ACC112 (cell line): ENCODE measurements at regions not wholly inside any gene's neighbourhood (a gene's known extent, or its start where the extent isn't known, plus 50 kb on each side); places are given as distances from the start of the nearest gene placed in this dataset.

Source experiments
- H2AFZ ChIP-seq: fragments of 200-600 bp; sonication (generic); one replicate; pipeline ENCODE4 v1.6.0; 2017; ENCODE audit warnings: antibody characterized with exemption, low read length; ENCODE audit not compliant: unreplicated experiment
- H3K27ac ChIP-seq: fragments of 200-600 bp; sonication (generic); 2 replicates; pipeline ENCODE4 v1.5.1; 2014; ENCODE audit warnings: low read depth, mild to moderate bottlenecking, antibody characterized with exemption, low read length, moderate library complexity
- H3K27me3 ChIP-seq: fragments of 200-600 bp; sonication (generic); 2 replicates; pipeline ENCODE4 v1.6.1; 2014; ENCODE audit warnings: mild to moderate bottlenecking, antibody characterized with exemption, low read length, moderate library complexity, mixed read lengths; ENCODE audit not compliant: insufficient read depth
- H3K36me3 ChIP-seq: fragments of 200-600 bp; sonication (generic); 2 replicates; pipeline ENCODE4 v1.6.1; 2016; ENCODE audit warnings: mild to moderate bottlenecking, antibody characterized with exemption, low read length, moderate library complexity, mixed read lengths; ENCODE audit not compliant: insufficient read depth
- H3K4me1 ChIP-seq: fragments of 200-600 bp; sonication (generic); one replicate; pipeline ENCODE4 v1.6.1; 2016; ENCODE audit warnings: low read length, mixed read lengths; ENCODE audit not compliant: insufficient read depth, unreplicated experiment, control insufficient read depth
- H3K4me3 ChIP-seq: fragments of 200-600 bp; sonication (generic); 2 replicates; pipeline ENCODE4 v1.5.1; 2014; ENCODE audit warnings: mild to moderate bottlenecking, low read depth, low read length
- H3K79me2 ChIP-seq: fragments of 200-600 bp; sonication (generic); one replicate; pipeline ENCODE4 v1.6.0; 2016; ENCODE audit warnings: low read length; ENCODE audit not compliant: control insufficient read depth, unreplicated experiment, insufficient read depth

GRCh38 chr3:31075471-31075870 lies 181.0 kb upstream of the GADL1 start:
- H2AFZ ChIP-seq = no peak overlapping the region

GRCh38 chr3:31075876-31076275 lies 181.4 kb upstream of the GADL1 start:
- H3K27ac ChIP-seq = no peak overlapping the region
- H2AFZ ChIP-seq = no peak overlapping the region
- no peaks in the 10 kb centered on the region for H3K79me2 ChIP-seq
- no peaks in the 10 kb centered on the region for H3K27me3 ChIP-seq
- H3K4me1 ChIP-seq = peaks cover 28% of the 10 kb centered on the region
- no peaks in the 10 kb centered on the region for H3K36me3 ChIP-seq
- H3K4me3 ChIP-seq = no peak overlapping the region

More at GRCh38 chr3:31075471-31075870, 181.0 kb upstream of the GADL1 start:
- H3K27me3 ChIP-seq = no peaks in the 10 kb centered on the region
- no peak overlapping the region for H3K27ac ChIP-seq
- no peaks in the 10 kb centered on the region for H3K79me2 ChIP-seq
- no peak overlapping the region for H3K4me3 ChIP-seq
- H3K4me1 ChIP-seq = peaks cover 28% of the 10 kb centered on the region
- no peaks in the 10 kb centered on the region for H3K36me3 ChIP-seq

DNA sequence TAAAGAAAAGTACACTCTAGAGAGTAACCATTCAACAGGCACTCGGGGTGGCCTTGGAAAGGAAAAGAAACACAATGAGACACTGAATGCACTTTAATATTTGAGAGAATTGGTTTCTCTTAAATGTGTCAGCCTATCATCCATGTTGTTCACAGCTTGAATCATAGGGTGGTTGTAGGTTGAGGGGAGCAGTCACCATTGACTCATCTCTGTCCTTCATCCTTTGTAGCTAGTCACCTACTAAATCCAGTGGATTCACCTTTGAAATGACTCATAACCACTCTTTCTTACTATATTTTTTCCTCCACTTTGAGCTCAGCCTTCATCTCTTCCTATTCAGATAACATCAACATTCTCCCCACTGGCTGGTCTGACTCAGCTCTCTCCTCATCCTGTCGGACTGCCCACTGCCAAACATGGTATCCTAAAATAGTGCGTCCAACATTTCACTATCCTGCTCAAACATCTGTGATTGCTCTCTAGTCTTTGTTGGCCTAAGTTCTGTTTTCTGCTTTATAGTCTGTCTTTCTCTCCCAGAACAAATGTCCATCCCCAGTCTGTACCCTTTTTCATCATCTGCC lies 182.7 kb upstream of the GADL1 start:
- no peaks in the 10 kb centered on the region for H3K36me3 ChIP-seq
- H3K27ac ChIP-seq = peak overlapping the region; percentile 80
- H3K4me1 ChIP-seq = peaks cover 28% of the 10 kb centered on the region
- no peaks in the 10 kb centered on the region for H3K79me2 ChIP-seq
- no peaks in the 10 kb centered on the region for H3K27me3 ChIP-seq
- peak overlapping the region; percentile 58 for H2AFZ ChIP-seq
- peak overlapping the region; percentile 38; the same call in 1 of the 2 replicates for H3K4me3 ChIP-seq

DNA sequence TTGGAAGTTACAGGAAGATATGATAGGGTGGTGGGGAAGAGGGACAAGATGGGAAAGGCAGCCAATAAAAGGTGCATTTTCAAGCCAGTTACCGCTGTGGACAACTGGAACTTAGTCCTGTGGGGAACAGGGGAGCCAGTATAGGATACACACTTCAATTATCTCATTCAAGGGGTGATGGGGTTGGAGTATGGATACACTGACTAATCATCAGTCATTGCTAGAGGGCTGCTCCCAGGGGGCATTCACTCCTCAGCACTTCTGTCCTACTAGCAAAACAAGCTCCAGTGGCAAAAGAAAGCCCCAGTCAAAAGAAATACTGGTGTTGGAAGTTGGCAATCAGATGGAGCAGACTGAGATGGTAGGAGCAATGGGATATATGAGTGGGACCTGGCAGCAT lies 183.4 kb upstream of the GADL1 start:
- Histone ChIP-seq H2AFZ (no peak overlapping the region), H3K27ac (peak overlapping the region; percentile 80)

GRCh38 chr3:31079689-31080088 lies 185.2 kb upstream of the GADL1 start:
- H3K4me3 ChIP-seq = no peak overlapping the region
- no peak overlapping the region for H2AFZ ChIP-seq
- H3K79me2 ChIP-seq = no peaks in the 10 kb centered on the region
- H3K27me3 ChIP-seq = no peaks in the 10 kb centered on the region
- H3K27ac ChIP-seq = no peak overlapping the region
- peaks cover 28% of the 10 kb centered on the region for H3K4me1 ChIP-seq
- no peaks in the 10 kb centered on the region for H3K36me3 ChIP-seq

More for the DNA sequence above, 183.4 kb upstream of the GADL1 start:
- Histone ChIP-seq H3K36me3 (no peaks in the 10 kb centered on the region), H3K4me1 (peaks cover 28% of the 10 kb centered on the region), H3K79me2 (no peaks in the 10 kb centered on the region), H3K4me3 (peak overlapping the region; percentile 38; the same call in 1 of the 2 replicates), H3K27me3 (no peaks in the 10 kb centered on the region)

GRCh38 chr3:31081018-31081662 lies 186.7 kb upstream of the GADL1 start:
- no peak overlapping the region for H3K4me3 ChIP-seq

GRCh38 chr3:31086148-31086547 lies 191.7 kb upstream of the GADL1 start:
- Histone ChIP-seq H3K4me1 (no peaks in the 10 kb centered on the region), H3K27ac (no peak overlapping the region), H2AFZ (no peak overlapping the region), H3K36me3 (no peaks in the 10 kb centered on the region), H3K79me2 (no peaks in the 10 kb centered on the region), H3K27me3 (no peaks in the 10 kb centered on the region), H3K4me3 (no peak overlapping the region)

More at GRCh38 chr3:31081018-31081662, 186.7 kb upstream of the GADL1 start:
- Histone ChIP-seq H3K27me3 (no peaks in the 10 kb centered on the region), H3K27ac (no peak overlapping the region), H3K4me1 (peaks cover 28% of the 10 kb centered on the region), H2AFZ (no peak overlapping the region), H3K79me2 (no peaks in the 10 kb centered on the region), H3K36me3 (no peaks in the 10 kb centered on the region)

DNA sequence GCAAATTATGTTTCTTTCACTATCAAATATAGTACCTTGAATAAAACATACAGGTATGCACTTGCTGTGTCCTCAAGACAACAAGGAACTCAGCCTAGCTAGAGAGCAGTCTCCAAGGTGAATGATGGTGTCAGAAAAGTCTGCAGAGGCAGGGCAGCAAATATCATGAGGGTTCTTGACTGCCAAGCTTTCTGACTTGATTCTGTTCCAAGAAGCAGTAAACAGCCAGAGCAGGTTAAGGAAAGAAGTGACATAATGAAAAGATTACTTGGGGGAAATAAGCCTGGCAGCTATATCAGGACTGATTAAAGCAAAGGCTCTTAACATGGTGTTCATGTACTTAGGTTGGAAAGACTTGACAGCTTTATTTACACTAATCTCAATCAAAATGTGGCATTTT lies 192.2 kb upstream of the GADL1 start:
- Histone ChIP-seq H3K27ac (no peak overlapping the region), H3K4me3 (no peak overlapping the region), H3K4me1 (no peaks in the 10 kb centered on the region), H3K79me2 (no peaks in the 10 kb centered on the region), H2AFZ (no peak overlapping the region), H3K36me3 (no peaks in the 10 kb centered on the region), H3K27me3 (no peaks in the 10 kb centered on the region)

- Histone ChIP-seq H2AFZ (no peak overlapping the region), H3K27me3 (no peaks in the 10 kb centered on the region), H3K27ac (no peak overlapping the region), H3K4me1 (peaks cover 16% of the 10 kb centered on the region), H3K79me2 (no peaks in the 10 kb centered on the region), H3K4me3 (no peak overlapping the region), H3K36me3 (no peaks in the 10 kb centered on the region)
Observed at GRCh38 chr3:31091748-31092147, 197.3 kb upstream of the GADL1 start.

- Histone ChIP-seq H3K27ac (peak overlapping the region; percentile 36), H2AFZ (peak overlapping the region; percentile 63), H3K4me1 (peaks cover 18% of the 10 kb centered on the region), H3K36me3 (no peaks in the 10 kb centered on the region), H3K4me3 (no peak overlapping the region), H3K79me2 (no peaks in the 10 kb centered on the region), H3K27me3 (no peaks in the 10 kb centered on the region)
Observed at GRCh38 chr3:31092748-31093589, 198.5 kb upstream of the GADL1 start.
